ENCODE measurements at regions not wholly inside any gene's neighbourhood (a gene's known extent, or its start where the extent isn't known, plus 50 kb on each side); places are given as distances from the start of the nearest gene placed in this dataset.

GRCh38 chr3:40817017-40817416 is 292.3 kb downstream of the ZNF621 start:
- no peak for DNase-seq (ENCODE audit: low spot score)

- DNase-seq (ENCODE audit: low spot score): no peak
Measured at GRCh38 chr3:40821315-40821714, 296.6 kb downstream of the ZNF621 start.

GRCh38 chr3:40827226-40827625 is 302.5 kb downstream of the ZNF621 start:
- no peak for DNase-seq (ENCODE audit: low spot score)

DNA sequence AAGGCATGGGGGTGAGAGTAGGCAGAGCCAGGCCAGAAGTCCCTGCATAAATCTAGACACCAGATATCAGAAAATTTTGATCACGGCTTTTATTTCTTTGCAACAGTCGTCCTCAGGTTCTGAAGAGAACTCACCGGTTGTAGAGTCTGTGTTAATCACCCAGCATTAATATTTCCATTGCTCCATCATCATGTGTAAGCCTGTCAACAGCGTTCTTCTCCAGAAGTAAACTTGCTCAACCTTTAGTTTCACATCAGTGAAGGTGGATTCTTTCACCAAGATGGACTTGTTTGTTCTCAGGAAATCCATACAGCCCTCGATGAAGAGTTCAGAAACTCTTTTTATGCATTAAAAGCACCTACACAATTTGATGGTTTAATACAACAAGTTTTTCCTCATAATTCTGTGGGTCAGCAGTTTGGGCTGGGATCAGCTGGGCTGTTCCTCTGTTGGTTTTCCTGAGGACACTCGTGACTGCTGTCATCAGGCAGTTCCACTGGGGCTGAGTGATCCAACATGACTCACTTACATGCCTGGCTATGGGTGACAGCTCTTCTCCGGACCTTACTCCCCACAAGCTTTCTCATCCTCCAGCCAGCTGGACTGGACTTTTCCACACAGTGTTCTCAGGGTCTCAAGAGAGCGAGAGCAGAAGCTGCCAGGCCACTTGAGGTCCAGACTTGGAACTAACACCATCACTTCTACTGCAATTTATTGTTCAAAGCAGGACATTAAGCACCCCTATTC is 303.4 kb downstream of the ZNF621 start:
- DNase-seq (ENCODE audit: low spot score): no peak

DNA sequence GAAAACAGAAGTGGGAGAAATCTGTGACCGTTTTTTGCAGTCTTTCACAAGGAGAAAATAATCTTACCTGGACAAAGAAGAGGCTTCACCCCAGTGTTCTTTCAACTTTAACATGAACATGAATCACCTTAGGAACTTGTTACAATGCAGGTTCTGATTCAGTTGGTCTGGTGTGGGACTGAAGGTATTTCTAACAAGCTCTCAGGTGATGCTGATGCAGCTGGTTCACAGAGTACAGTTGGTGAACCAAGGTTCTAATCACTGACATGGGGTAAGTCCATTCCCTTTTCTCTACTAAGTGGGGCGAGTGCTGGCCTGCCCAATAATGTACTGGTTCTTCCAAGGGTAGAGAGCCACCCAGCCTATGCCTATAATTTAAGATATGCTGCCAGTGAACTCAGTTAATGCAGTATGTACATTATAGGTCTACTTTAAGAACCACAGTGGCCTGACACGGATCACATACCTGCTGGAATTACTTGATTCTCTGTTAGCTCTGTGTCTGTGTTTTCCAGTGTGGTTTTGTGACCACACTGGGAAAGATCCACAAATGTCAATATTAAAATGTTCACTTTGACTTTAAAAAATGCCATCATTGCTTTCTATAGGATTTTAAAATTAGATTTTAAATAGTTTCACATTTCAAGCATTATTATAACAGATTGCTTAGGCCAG is 304.1 kb downstream of the ZNF621 start:
- no peak for DNase-seq (ENCODE audit: low spot score)

DNA sequence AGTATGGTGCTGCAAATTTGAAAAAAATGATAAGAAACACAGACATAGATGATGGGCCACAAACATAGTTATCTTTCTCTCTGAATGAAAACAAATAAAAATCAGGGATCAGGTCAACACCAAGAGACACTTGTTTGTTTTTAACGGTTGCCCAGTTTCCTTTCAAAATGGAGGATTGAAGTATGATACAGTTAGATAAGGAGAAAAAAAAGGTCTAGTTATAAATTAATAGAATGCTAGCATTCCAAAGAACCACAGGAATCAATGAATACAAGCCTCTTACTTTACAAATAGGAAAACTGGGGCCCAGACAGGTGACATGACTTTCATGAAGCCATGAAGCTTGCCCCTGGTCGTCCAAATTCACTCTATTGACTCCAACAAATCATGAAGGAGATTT is 305.1 kb downstream of the ZNF621 start:
- DNase-seq (ENCODE audit: low spot score): no peak

DNA sequence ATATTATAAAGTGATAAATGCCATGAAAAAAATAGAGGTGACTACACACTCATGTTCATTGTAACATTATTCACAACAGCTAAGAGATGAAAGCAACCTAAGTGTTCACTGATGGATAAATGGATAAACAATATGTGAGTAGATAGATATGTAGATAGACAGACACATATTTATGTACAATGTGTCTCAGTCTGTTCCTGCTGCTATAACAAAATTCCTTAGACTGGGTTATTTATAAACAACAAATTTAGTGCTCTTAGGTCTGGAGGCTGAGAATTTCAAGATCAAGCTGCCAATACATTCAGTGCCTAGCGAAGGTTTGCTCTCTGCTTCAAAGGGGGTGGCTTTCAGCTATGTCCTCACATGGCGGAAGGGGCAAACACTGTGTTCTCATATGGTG is 312.5 kb downstream of the ZNF621 start:
- no peak for DNase-seq (ENCODE audit: low spot score)

DNA sequence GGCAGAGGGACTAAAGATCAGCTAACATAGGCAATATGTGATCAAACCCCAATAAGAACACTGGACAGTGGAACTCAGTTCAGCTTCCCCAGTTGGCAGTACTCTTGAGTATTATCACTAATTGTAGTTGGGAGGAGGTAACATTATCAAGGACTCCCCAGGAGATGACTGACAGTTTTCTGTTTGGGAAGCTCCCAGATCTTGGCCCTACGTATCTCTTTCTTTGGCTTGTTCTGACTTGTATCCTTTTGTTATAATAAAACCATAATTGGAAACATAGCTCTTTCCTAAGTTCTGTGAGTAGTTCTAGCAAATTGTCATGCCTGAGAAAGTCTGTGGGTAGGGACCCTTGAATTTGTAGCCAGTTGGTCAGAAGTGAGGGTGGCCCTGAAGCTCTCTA is 316.4 kb downstream of the ZNF621 start:
- DNase-seq (ENCODE audit: low spot score): no peak

DNA sequence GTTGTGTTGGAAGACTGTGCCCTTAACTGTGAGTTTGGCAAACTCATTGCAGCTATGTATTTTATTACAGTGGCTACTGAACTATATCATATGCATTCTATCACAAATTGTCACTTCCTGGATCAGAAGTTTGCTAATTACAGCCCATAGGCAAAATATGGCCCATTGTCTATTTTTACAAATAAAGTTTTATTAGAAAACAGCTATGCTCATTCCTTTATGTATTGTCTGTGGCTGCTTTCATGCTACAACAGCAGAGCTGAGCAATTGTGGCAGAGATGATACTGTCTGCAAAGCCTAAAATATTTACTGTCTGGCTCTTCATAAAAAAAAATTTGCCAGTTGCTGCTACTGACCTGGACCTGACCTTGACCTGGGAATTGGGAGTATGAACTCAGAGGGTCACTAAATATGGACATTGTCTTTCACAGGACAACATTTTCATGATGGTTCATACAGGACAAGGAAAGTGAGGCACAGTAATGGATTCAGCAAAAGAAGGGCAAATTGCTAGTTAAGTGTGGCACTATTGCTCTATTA is 316.9 kb downstream of the ZNF621 start:
- no peak for DNase-seq (ENCODE audit: low spot score)

DNA sequence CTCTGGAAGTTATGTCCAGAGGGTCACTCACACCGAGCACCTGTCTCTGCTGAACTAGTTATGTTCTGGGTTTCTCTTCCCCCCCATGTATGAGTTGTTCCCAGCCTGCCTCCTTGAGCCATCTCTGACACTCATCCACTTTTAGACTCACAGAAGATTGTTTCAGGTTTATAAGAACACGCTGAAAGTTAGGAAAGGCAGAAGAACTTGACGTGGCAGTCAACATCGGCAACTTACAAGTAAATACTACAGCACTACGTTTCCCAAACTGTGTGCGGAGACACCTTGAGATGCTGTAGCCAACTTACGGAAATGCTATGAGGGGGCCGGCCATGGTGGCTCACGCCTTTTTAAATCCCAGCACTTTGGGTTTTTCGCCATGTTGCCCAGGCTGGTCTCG is 318.0 kb downstream of the ZNF621 start:
- no peak for DNase-seq (ENCODE audit: low spot score)

GRCh38 chr3:40843208-40843624 is 318.5 kb downstream of the ZNF621 start:
- no peak for DNase-seq (ENCODE audit: low spot score)

GRCh38 chr3:40843851-40844548 is 319.2 kb downstream of the ZNF621 start:
- peak; percentile 58 for DNase-seq (ENCODE audit: low spot score)

DNA sequence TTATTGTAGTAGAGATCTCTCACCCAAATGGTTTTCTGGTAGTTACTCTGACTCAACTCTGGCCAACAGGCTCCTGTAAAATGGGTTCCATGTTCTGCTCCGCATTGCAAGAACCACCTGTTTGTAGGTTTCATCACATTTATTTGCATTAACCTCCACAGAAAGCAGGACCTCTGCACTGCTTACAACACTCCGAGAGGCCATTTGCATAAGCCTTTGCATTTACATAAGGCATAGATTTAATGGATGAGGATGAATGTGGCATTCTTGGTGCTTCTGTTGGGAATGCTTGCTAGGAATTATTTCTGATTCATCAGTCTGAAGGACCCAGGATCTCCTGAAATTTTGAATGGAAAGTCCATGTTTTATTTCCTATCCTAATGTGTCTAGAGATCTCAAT is 320.1 kb downstream of the ZNF621 start:
- DNase-seq (ENCODE audit: low spot score): no peak

GRCh38 chr3:40845447-40845846 is 320.7 kb downstream of the ZNF621 start:
- no peak for DNase-seq (ENCODE audit: low spot score)

- no peak for DNase-seq (ENCODE audit: low spot score)
Measured at GRCh38 chr3:40845916-40846315, 321.2 kb downstream of the ZNF621 start.

DNA sequence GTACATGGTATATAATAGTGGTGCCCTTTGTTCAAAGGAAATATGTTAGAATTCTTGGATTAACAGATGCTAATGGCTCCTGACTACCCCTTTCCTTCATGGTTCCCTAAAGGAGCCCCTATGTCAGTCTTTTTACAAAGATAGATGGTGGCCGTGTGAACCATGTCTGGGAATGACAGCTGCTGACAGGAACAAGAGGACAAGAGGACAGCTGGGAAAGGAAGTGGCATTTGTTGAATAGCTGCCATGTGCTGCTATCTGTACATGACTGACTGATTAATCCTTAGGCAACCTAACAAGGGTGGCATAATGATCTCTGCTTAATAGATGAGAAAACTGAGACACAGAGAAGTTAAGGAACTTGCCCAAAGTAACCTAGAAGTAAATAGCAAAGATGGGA is 321.7 kb downstream of the ZNF621 start:
- DNase-seq (ENCODE audit: low spot score): no peak

DNA sequence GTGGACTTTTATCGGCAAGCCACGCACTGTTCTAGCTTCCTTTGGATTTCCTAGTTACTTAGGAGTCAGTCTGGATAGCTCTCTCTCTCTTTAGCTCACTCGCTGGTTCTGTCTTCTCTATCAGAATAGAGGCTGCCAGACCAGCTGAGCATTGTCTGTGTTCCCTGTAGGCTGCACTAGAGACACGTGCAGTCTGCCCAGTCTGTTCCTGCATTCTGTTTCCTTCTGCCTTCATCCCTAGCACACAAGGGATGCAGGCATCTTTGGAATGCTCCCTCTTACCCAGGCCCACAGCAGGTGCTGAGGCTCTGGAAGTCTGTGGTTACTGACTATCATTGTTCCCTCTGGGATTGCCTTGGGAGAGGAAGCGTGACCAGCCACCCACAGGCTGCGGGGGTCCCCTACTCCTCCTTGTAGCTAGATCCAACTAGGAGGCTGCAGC is 322.8 kb downstream of the ZNF621 start:
- peak; percentile 63 for DNase-seq (ENCODE audit: low spot score)

DNA sequence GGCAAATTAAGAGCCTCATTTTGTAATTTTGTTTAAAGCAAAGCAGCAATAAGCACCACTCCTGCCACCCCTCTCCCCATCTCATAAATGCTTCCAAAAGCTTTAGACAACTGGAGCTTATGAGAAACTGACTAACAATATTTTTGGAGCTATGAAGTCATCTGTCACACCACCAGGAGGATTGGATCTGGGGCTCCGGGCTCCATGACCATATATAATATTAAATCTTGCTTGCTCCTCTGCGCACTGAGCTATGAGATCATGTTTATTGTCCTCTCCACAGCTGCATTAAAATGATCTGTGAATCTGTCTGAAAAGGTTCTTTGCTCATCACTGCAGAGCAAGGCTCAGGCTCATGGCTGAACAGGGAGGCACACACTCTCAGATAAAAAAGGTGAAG is 323.7 kb downstream of the ZNF621 start:
- no peak for DNase-seq (ENCODE audit: low spot score)

- no peak for DNase-seq (ENCODE audit: low spot score)
Measured at GRCh38 chr3:40850861-40851260, 326.1 kb downstream of the ZNF621 start.

DNA sequence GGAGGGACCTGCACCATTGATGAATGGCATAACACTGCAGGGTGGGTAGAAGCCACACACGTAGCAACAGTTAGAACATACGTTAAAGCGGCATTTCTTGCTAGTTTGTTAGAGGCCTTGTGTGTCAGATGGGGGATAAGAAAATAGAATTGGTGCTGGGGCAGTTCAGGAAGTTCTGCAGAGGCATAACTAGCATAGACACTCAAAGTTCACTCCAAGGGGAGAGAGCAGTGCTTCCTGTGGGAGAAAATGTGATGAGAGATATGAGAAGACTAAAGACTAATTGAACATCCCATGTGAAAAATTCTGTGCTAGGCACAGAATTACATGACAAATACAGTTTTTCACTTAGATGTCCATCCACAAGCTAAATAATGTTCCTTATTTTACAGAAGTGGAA is 327.1 kb downstream of the ZNF621 start:
- DNase-seq (ENCODE audit: low spot score): no peak

- no peak for DNase-seq (ENCODE audit: low spot score)
Measured at GRCh38 chr3:40852712-40853111, 328.0 kb downstream of the ZNF621 start.

DNA sequence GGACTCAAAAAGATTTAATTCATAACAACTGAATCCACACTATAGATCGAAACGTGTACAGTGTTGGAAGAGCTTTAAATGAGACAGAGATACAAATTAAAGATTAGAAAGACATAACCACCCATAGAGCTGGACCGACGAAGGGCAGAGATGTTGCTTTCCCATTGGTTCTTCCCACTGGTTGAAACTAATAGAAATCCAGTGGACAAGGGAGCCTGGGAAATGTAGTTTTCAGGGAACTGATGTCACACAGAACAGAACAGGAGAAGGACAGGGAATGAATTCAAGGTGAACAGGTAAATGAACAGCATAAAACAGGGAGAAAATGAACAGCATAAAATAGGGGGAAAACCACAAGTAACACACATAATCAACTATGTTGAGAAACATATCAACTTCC is 328.7 kb downstream of the ZNF621 start:
- no peak for DNase-seq (ENCODE audit: low spot score)

GRCh38 chr3:40855871-40856270 is 331.1 kb downstream of the ZNF621 start:
- DNase-seq (ENCODE audit: low spot score): no peak
